Fibroblast of villous mesenchyme (primary cell): ENCODE measurements at regions not wholly inside any gene's neighbourhood (a gene's known extent, or its start where the extent isn't known, plus 50 kb on each side); places are given as distances from the start of the nearest gene placed in this dataset.

ENCODE experiments used
- DNase-seq: peaks from one replicate; pipeline ENCODE4 v3.0.0-alpha.2; 2010; ENCODE audit warnings: low read depth
- H3K4me3 ChIP-seq: 2 replicates; pipeline ENCODE4 v1.5.1; 2011; ENCODE audit warnings: low read depth, mild to moderate bottlenecking, low read length
- CTCF ChIP-seq: IDR thresholded peaks from 2 replicates; pipeline ENCODE4 v1.5.1; 2012; ENCODE audit warnings: low read depth, mild to moderate bottlenecking, low read length; ENCODE audit not compliant: insufficient read depth

- H3K4me3 ChIP-seq = no peak overlapping the region
- DNase-seq = no peak
- TF ChIP-seq CTCF = no peak
These were observed 83.6 kb upstream of the CPEB4 start for GRCh38 chr5:173804579-173804978.

DNA sequence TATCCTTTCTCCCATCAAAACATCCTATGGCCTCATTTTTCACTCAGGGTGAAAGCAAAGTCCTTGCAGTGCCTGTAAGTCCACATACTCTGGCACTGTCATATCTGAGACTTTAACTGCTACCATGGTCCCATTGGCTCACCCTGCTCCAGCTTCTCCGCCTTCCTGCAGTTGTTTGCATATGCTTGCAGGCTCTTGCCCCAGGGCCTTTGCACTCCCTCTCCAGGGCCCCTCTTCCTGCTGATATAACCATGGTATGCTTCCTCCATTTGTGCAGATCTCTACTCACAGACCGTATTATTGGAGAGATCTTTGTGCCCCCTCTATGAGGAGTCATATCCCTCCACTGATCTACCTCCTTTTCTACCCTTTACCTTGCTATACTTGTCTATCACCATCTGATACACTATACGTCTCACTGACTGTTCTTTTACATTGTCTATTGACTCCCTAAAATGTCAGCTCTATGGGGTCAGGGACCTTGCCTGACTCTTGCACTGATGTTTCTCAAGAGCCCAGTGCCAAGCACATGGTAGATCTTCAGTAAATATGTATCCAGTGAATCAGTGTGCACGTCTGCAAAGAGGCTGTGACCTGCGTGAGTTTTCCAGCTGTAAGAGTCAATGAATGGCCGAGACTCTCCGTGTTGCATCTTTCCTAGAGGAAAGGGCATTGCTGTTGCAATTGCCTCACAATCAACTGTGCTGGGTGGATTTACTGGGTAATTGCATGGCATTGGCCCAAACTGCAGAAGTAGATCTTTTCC lies 81.7 kb upstream of the CPEB4 start:
- no peak overlapping the region for H3K4me3 ChIP-seq
- peak; percentile 15 for DNase-seq
- TF ChIP-seq CTCF = no peak

DNA sequence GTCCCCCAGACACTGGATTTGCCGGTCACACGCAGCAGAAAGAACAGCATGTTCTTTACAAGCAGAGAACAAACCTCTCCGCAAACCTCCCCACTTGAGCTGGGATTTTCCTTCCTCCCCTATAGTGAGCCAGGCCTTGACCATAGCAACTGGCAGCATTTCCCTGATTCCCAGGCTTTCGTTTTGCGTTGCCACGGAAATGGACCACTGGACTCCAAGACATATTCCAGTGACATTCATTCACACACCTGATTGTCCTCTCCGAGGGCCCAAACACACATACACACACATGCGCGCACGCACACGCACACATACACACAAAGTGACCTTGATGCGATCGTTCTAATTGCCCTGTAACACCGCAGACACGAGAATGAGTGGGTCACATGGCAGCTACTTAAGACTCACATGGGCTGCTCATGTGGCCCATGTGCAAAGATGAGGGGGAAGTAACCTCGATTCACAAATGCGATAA lies 80.9 kb upstream of the CPEB4 start:
- TF ChIP-seq CTCF = no peak
- DNase-seq = no peak
- H3K4me3 ChIP-seq = no peak overlapping the region

DNA sequence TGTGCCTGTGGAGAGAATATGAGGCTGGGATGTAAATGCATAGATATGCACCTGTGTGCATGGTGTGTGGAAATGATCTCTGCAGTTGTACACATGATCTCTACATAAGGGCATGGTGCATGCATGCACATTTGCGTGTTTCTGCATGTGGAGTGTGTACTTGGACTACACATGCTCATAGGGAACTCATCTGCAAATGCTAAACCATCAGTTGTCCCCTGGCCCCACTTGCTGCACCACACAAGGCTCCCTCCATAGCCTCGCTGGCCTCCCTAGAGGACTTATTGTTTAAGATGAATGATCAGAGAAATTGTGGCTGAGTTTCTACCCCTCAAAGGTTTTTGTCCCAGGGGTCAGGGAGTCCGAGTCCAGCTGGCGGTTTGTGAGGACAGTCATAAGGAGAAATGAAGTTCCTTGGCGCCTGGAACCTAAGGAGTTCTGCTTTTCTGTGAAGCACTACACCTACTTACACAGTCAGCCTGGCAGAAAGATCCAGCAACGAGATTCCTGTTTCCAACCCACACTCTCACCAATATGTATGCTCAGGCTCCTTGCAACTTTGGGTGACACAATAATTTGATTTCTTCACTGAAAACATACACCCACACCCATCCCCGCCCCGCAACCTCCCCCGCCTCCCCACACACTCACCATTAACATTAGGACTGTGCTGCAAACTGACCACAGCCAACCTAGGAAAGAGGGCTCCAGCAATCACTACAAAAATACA lies 79.9 kb upstream of the CPEB4 start:
- H3K4me3 ChIP-seq = no peak overlapping the region
- no peak for TF ChIP-seq CTCF
- DNase-seq = peak; percentile 12

DNA sequence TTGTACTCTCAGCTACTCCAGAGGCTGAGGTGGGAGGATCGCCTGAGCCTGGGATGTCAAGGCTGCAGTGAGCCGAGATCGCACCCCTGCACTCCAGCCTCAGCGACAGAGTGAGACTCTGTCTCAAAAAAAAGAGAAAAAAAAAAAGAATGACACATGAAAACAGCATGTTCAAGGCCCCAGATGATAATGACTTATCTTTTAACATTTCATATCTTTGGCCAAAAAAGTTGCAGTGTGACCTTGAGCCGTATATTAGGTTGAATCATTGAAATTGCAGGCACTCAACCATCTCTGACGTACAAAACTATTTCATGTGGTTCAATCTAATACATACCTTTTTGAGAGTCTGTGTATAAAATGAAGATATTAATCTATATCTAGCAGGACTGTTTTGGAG lies 79.1 kb upstream of the CPEB4 start:
- H3K4me3 ChIP-seq = no peak overlapping the region
- DNase-seq = no peak
- TF ChIP-seq CTCF = no peak

DNA sequence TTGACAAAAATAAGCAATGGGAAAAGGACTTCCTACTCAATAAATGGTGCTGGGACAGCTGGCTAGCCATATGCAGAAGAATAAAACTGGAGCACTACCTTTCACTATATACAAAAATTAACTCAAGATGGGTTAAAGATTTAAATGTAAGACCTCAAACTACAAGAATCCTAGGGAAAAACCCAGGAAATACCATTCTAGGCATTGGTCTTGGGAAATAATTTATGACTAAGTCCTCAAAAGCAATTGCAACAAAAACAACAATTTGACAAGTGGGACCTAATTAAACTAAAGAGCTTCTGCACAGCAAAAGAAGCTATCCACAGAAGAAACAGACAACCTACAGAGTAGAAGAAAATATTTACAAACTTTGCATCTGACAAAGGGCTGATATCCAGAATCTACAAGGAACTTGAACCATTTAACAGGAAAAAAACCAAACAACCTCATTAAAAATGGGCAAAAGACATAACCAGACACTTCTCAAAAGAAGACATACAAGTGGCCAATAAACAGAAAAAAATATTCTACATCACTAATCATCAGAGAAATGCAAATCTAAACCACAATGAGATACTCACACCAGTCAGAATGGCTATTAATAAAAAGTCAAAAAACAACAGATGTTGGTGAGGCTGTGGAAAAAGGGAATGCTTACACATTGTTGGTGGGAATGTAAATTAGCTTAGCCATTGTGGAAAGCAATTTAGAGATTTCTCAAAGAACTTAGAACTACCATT lies 75.2 kb upstream of the CPEB4 start:
- no peak for TF ChIP-seq CTCF
- peak; percentile 52 for DNase-seq
- H3K4me3 ChIP-seq = no peak overlapping the region
